SK-N-SH (cell line): ENCODE measurements at regions not wholly inside any gene's neighbourhood (a gene's known extent, or its start where the extent isn't known, plus 50 kb on each side); places are given as distances from the start of the nearest gene placed in this dataset.

ENCODE experiments used
- CTCF ChIA-PET: fragments of 300-600, 350-600 bp; formaldehyde crosslinking; extraction: SDS; loops from one replicate; lab custom pipeline; 2021; lab: Yijun Ruan, JAX
- POLR2A ChIA-PET: fragments of 350-600 bp; sonication (Branson Sonifier 250); formaldehyde crosslinking; extraction: SDS; loops from one replicate; lab custom pipeline; 2020; ENCODE audit warnings: antibody characterized with exemption, inconsistent platforms; lab: Yijun Ruan, JAX
- DNase-seq: peaks from one replicate; pipeline ENCODE4 v3.0.0; 2012
- H2AFZ ChIP-seq: fragments of 200-600 bp; sonication (generic); 2 replicates; pipeline ENCODE4 v1.8.1; 2016; ENCODE audit warnings: antibody characterized with exemption, mild to moderate bottlenecking, low read depth
- H3F3A ChIP-seq: fragments of 200-600 bp; sonication (generic); replicated peaks from 2 replicates; pipeline ENCODE3; 2016; ENCODE audit warnings: antibody characterized with exemption, mild to moderate bottlenecking; ENCODE audit not compliant: insufficient read depth
- H3K27ac ChIP-seq, 2 experiments: fragments of 200-500 bp in 1 of 2; fragments of 200-600 bp in 1 of 2; sonication (Bioruptor generic) in 1 of 2; sonication (generic), shearing (Covaris generic) in 1 of 2; 2 replicates each; pipeline versions ENCODE4 v1.5.1 to v1.6.1; 2014 to 2016; ENCODE audit warnings: low read depth in 2 of 2, inconsistent platforms in 1 of 2, low read length in 1 of 2, mild to moderate bottlenecking in 1 of 2, mixed read lengths in 1 of 2
- H3K27me3 ChIP-seq: fragments of 200-600 bp; sonication (generic), shearing (Covaris generic); 2 replicates; pipeline ENCODE4 v1.6.1; 2016; ENCODE audit warnings: mixed run types; ENCODE audit not compliant: insufficient read depth
- H3K36me3 ChIP-seq, 2 experiments: fragments of 200-500 bp in 1 of 2; fragments of 200-600 bp in 1 of 2; sonication (Bioruptor generic) in 1 of 2; sonication (generic) in 1 of 2; replicated peaks in 1 of 2; 2 replicates each; pipeline versions ENCODE3 to v1.5.1; 2014 to 2016; ENCODE audit warnings: low read length in 1 of 2, mild to moderate bottlenecking in 1 of 2; ENCODE audit not compliant: insufficient read depth in 2 of 2, control insufficient read depth in 1 of 2
- H3K4me1 ChIP-seq, 2 experiments: fragments of 200-500 bp in 1 of 2; fragments of 200-600 bp in 1 of 2; sonication (Bioruptor generic) in 1 of 2; sonication (generic), shearing (Covaris generic) in 1 of 2; 2 replicates each; pipeline versions ENCODE4 v1.5.1 to v1.6.1; 2014 to 2016; ENCODE audit warnings: low read depth in 1 of 2, low read length in 1 of 2, mixed run types in 1 of 2; ENCODE audit not compliant: insufficient read depth in 2 of 2, control insufficient read depth in 1 of 2
- H3K4me2 ChIP-seq: fragments of 200-600 bp; sonication (generic), shearing (Covaris generic); 2 replicates; pipeline ENCODE4 v1.6.1; 2017; ENCODE audit warnings: mixed run types
- H3K4me3 ChIP-seq, 2 experiments: fragments of 200-500 bp in 1 of 2; fragments of 200-600 bp in 1 of 2; sonication (Bioruptor generic) in 1 of 2; sonication (generic), shearing (Covaris generic) in 1 of 2; 2 replicates each; pipeline versions ENCODE4 v1.5.1 to v1.8.1; 2014 to 2016; ENCODE audit warnings: low read depth in 2 of 2, inconsistent platforms in 1 of 2, low read length in 1 of 2, mild to moderate bottlenecking in 1 of 2, mixed read lengths in 1 of 2, moderate library complexity in 1 of 2
- H3K79me2 ChIP-seq: fragments of 200-600 bp; sonication (generic); 2 replicates; pipeline ENCODE4 v1.8.1; 2017; ENCODE audit warnings: mild to moderate bottlenecking; ENCODE audit not compliant: insufficient read depth
- H3K9ac ChIP-seq: fragments of 200-600 bp; sonication (generic); 2 replicates; pipeline ENCODE4 v1.6.1; 2017; ENCODE audit warnings: mixed run types
- H3K9me2 ChIP-seq: fragments of 200-600 bp; sonication (generic); 2 replicates; pipeline ENCODE4 v1.6.1; 2017; ENCODE audit warnings: mixed run types
- H3K9me3 ChIP-seq: fragments of 200-600 bp; sonication (generic); 2 replicates; pipeline ENCODE4 v1.6.1; 2017; ENCODE audit warnings: mixed run types, mild to moderate bottlenecking, moderate library complexity
- H4K20me1 ChIP-seq: fragments of 200-600 bp; sonication (generic); 2 replicates; pipeline ENCODE4 v1.6.1; 2017; ENCODE audit warnings: mild to moderate bottlenecking, mixed run types; ENCODE audit not compliant: insufficient read depth
- CHD2 ChIP-seq: fragments of 150-350 bp; IDR thresholded peaks from 2 replicates; pipeline ENCODE4 v1.6.1; 2018; ENCODE audit warnings: low read length; ENCODE audit not compliant: partially characterized antibody
- CTCF ChIP-seq: fragments of 200-600 bp; sonication (generic); IDR thresholded peaks from 2 replicates; pipeline ENCODE4 v1.6.1; 2017; ENCODE audit warnings: antibody characterized with exemption, mild to moderate bottlenecking, moderate library complexity
- ELF1 ChIP-seq: IDR thresholded peaks from 2 replicates; pipeline ENCODE4 v1.4.0; 2012
- FOXJ3 ChIP-seq: sonication (generic); formaldehyde crosslinking; IDR thresholded peaks from 2 replicates; pipeline ENCODE4 v1.5.1; 2020; ENCODE audit warnings: mild to moderate bottlenecking, missing genetic modification reagents
- FOXM1 ChIP-seq: IDR thresholded peaks from 2 replicates; pipeline ENCODE4 v1.4.0; 2012; ENCODE audit warnings: low read depth, mild to moderate bottlenecking
- GABPA ChIP-seq: IDR thresholded peaks from 2 replicates; pipeline ENCODE4 v1.4.0; 2012; ENCODE audit warnings: low read depth, mild to moderate bottlenecking
- JUND ChIP-seq: IDR thresholded peaks from 2 replicates; pipeline ENCODE4 v1.4.0; 2012
- MAX ChIP-seq: IDR thresholded peaks from 2 replicates; pipeline ENCODE4 v1.4.0; 2012; ENCODE audit warnings: low read depth
- NFIC ChIP-seq: IDR thresholded peaks from 2 replicates; pipeline ENCODE4 v1.4.0; 2012; ENCODE audit warnings: borderline replicate concordance
- POLR2AphosphoS5 ChIP-seq: IDR thresholded peaks from 2 replicates; pipeline ENCODE4 v1.6.1; 2012; ENCODE audit warnings: low read depth, low read length
- RAD21 ChIP-seq: IDR thresholded peaks from 2 replicates; pipeline ENCODE4 v1.6.1; 2012; ENCODE audit warnings: mild to moderate bottlenecking, low read length
- RCOR1 ChIP-seq: fragments of 150-350 bp; IDR thresholded peaks from 2 replicates; pipeline ENCODE4 v1.6.1; 2017; ENCODE audit warnings: antibody characterized with exemption, low read length
- REST ChIP-seq: IDR thresholded peaks from 2 replicates; pipeline ENCODE4 v1.6.1; 2012; ENCODE audit warnings: mild to moderate bottlenecking, low read depth, low read length, moderate library complexity
- SMC3 ChIP-seq: IDR thresholded peaks from 2 replicates; pipeline ENCODE4 v1.6.1; 2012; ENCODE audit warnings: low read depth, low read length, improper control_type of control experiment
- TEAD4 ChIP-seq: IDR thresholded peaks from 2 replicates; pipeline ENCODE4 v1.4.0; 2012; ENCODE audit warnings: mild to moderate bottlenecking, borderline replicate concordance; ENCODE audit not compliant: insufficient read depth
- USF2 ChIP-seq: fragments of 150-350 bp; IDR thresholded peaks from 2 replicates; pipeline ENCODE4 v1.6.1; 2017; ENCODE audit warnings: antibody characterized with exemption, low read length, low read depth, borderline replicate concordance
- YY1 ChIP-seq: IDR thresholded peaks from 2 replicates; pipeline ENCODE4 v1.4.0; 2012; ENCODE audit warnings: low read depth, mild to moderate bottlenecking
- ZBTB33 ChIP-seq: IDR thresholded peaks from 2 replicates; pipeline ENCODE4 v1.4.0; 2012; ENCODE audit warnings: low read depth, borderline replicate concordance
- WGBS: methylation state at CpG from one replicate; pipeline ENCODE4 v1.1.6; 2017; ENCODE audit warnings: low lambda C conversion rate; 5-methylcytosine and 5-hydroxymethylcytosine counted together
- TF ChIP-seq, protein P1 (sequence below): IDR thresholded peaks from 2 replicates; pipeline ENCODE4; 2012

DNA sequence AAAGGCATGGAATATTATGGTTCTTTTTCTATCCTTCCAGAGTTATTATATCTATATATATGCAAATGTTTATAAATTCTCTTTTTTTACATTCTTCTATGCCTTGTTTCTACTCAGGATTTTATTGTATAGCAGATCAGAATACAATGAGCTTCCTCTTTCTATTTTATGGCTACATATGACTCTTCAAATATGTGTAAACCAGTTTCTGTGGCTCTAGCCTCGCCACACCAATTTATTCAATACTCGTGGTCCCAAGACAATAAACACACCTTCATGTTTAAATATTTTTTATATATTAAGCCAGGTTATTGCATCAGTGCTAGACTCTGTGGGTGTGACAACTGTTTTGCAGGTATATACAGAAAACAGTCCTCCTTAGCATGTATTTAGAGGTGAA, 237.5 kb upstream of the MKLN1 start:
- Histone ChIP-seq H3K79me2 (peaks cover 77% of the 10 kb centered on the region), H3F3A (peaks cover 4% of the 10 kb centered on the region), H4K20me1 (peaks cover 35% of the 10 kb centered on the region; the same call in 1 of the 2 replicates), H3K9ac (no peak overlapping the region), H2AFZ (no peak overlapping the region), H3K36me3 (peaks cover 0 to 47% of the 10 kb centered on the region in 2 experiments), H3K4me1 (no peaks in the 10 kb centered on the region), H3K27me3 (no peaks in the 10 kb centered on the region), H3K9me3 (no peaks in the 10 kb centered on the region), H3K9me2 (no peaks in the 10 kb centered on the region), H3K27ac (no peak overlapping the region), H3K4me3 (no peak overlapping the region), H3K4me2 (no peak overlapping the region)
- ChIA-PET CTCF (interaction anchor here (0.6 to 1.5 kb wide), 7 partner anchors 19 to 564 kb away, joined by 3 to 6 read pairs (median 4); no protein-coding TSS in a partner anchor), POLR2A (no interaction called here)
- 95% methylated on average over 2 of the region's 2 CpGs for WGBS
- DNase-seq: no peak
- no peak for TF ChIP-seq SMC3
- no peak for TF ChIP-seq RCOR1
- TF ChIP-seq REST: no peak
- no peak for TF ChIP-seq RAD21
- TF ChIP-seq JUND: no peak
- no peak for TF ChIP-seq GABPA
- no peak for TF ChIP-seq USF2
- TF ChIP-seq MAX: no peak
- TF ChIP-seq CTCF: no peak
- no peak for TF ChIP-seq NFIC
- TF ChIP-seq ZBTB33: no peak
- TF ChIP-seq, protein P1, sequence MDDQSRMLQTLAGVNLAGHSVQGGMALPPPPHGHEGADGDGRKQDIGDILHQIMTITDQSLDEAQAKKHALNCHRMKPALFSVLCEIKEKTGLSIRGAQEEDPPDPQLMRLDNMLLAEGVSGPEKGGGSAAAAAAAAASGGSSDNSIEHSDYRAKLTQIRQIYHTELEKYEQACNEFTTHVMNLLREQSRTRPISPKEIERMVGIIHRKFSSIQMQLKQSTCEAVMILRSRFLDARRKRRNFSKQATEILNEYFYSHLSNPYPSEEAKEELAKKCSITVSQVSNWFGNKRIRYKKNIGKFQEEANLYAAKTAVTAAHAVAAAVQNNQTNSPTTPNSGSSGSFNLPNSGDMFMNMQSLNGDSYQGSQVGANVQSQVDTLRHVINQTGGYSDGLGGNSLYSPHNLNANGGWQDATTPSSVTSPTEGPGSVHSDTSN: no peak
- TF ChIP-seq ELF1: no peak
- TF ChIP-seq CHD2: no peak
- TF ChIP-seq FOXM1: no peak
- TF ChIP-seq FOXJ3 (CRISPR knock-in tag): no peak
- TF ChIP-seq YY1: no peak
- TF ChIP-seq POLR2AphosphoS5: no peak
- TF ChIP-seq TEAD4: no peak
- TF ChIP-seq, all 33 proteins: peak for 0
